ENCODE measurements at regions not wholly inside any gene's neighbourhood (a gene's known extent, or its start where the extent isn't known, plus 50 kb on each side); places are given as distances from the start of the nearest gene placed in this dataset.

GRCh38 chr10:90665905-90666662 lies 191.8 kb downstream of the HTR7 start:
- Histone ChIP-seq H3K9ac (ENCODE audit: low read length) (no peak overlapping the region), H2AFZ (ENCODE audit: insufficient read depth, low read depth, low read length, poor library complexity, severe bottlenecking) (no peak overlapping the region), H3K36me3 (replicated peaks in 1 of 2; ENCODE audit: control extremely low read depth in 1 of 2, control insufficient read depth in 1 of 2, extremely low read depth in 1 of 2, insufficient read depth in 2 of 2, low read length in 1 of 2) (no peaks in the 10 kb centered on the region), H3K27me3 (replicated peaks in 1 of 4; ENCODE audit: control extremely low read depth in 1 of 4, control insufficient read depth in 3 of 4, insufficient read depth in 4 of 4, low read length in 3 of 4) (no peaks in the 10 kb centered on the region), H3K27ac (ENCODE audit: low read length in 2 of 2) (no peak overlapping the region), H3K4me2 (replicated peaks; ENCODE audit: low read depth, low read length, poor library complexity, severe bottlenecking) (no peak overlapping the region), H4K20me1 (ENCODE audit: control insufficient read depth, insufficient read depth, low read length, poor library complexity, severe bottlenecking) (no peaks in the 10 kb centered on the region), H3K4me1 (ENCODE audit: control insufficient read depth in 2 of 2, insufficient read depth in 2 of 2, low read length in 2 of 2) (no peaks in the 10 kb centered on the region), H3K4me3 (ENCODE audit: control extremely low read depth in 1 of 5, extremely low read depth in 1 of 5, insufficient read depth in 1 of 5, low read depth in 2 of 5, low read length in 4 of 5) (no peak overlapping the region), H3K79me2 (ENCODE audit: control insufficient read depth, insufficient read depth, low read length) (no peaks in the 10 kb centered on the region), H3K9me3 (ENCODE audit: control extremely low read depth in 1 of 3, control insufficient read depth in 2 of 3, insufficient read depth in 1 of 3, low read length in 2 of 3) (no peaks in the 10 kb centered on the region)
- no peak for ATAC-seq (ENCODE audit: low read depth)
- ChIA-PET CTCF (no interaction called here), POLR2A (no interaction called here)
- DNase-seq = no peak
- Mint-ChIP-seq H3K9me3 (ENCODE audit: insufficient read depth) (no peaks in the 10 kb centered on the region), H3K4me1 (no peaks in the 10 kb centered on the region), H3K27me3 (peaks cover 30% of the 10 kb centered on the region), H3K27ac (no peak overlapping the region), H3K4me3 (no peak overlapping the region)
- WGBS (ENCODE audit: insufficient coverage) = 89% methylated on average over 1 of the region's 8 CpGs
- TF ChIP-seq EZH2 (IDR thresholded peaks at IDR 0.05; ENCODE audit: borderline replicate concordance, insufficient read depth, low read depth, low read length, poor library complexity, severe bottlenecking) = no peak
- intact Hi-C loops (cut with micrococcal nuclease) = no loop called here

GRCh38 chr10:90674461-90674860 lies 183.4 kb downstream of the HTR7 start:
- Histone ChIP-seq H3K4me3 (ENCODE audit: control extremely low read depth in 1 of 5, extremely low read depth in 1 of 5, insufficient read depth in 1 of 5, low read depth in 2 of 5, low read length in 4 of 5) (no peak overlapping the region), H3K27me3 (replicated peaks in 1 of 4; ENCODE audit: control extremely low read depth in 1 of 4, control insufficient read depth in 3 of 4, insufficient read depth in 4 of 4, low read length in 3 of 4) (no peaks in the 10 kb centered on the region), H3K79me2 (ENCODE audit: control insufficient read depth, insufficient read depth, low read length) (no peaks in the 10 kb centered on the region), H4K20me1 (ENCODE audit: control insufficient read depth, insufficient read depth, low read length, poor library complexity, severe bottlenecking) (no peaks in the 10 kb centered on the region), H3K9ac (ENCODE audit: low read length) (no peak overlapping the region), H2AFZ (ENCODE audit: insufficient read depth, low read depth, low read length, poor library complexity, severe bottlenecking) (no peak overlapping the region), H3K9me3 (ENCODE audit: control extremely low read depth in 1 of 3, control insufficient read depth in 2 of 3, insufficient read depth in 1 of 3, low read length in 2 of 3) (peaks cover 0 to 1% (median 0%) of the 10 kb centered on the region in 3 donors), H3K4me1 (ENCODE audit: control insufficient read depth in 2 of 2, insufficient read depth in 2 of 2, low read length in 2 of 2) (no peaks in the 10 kb centered on the region), H3K36me3 (replicated peaks in 1 of 2; ENCODE audit: control extremely low read depth in 1 of 2, control insufficient read depth in 1 of 2, extremely low read depth in 1 of 2, insufficient read depth in 2 of 2, low read length in 1 of 2) (no peaks in the 10 kb centered on the region), H3K27ac (ENCODE audit: low read length in 2 of 2) (no peak overlapping the region), H3K4me2 (replicated peaks; ENCODE audit: low read depth, low read length, poor library complexity, severe bottlenecking) (no peak overlapping the region)
- ATAC-seq (ENCODE audit: low read depth) (no peak), DNase-seq (no peak)
- Mint-ChIP-seq H3K4me3 (no peak overlapping the region), H3K27ac (no peak overlapping the region), H3K4me1 (no peaks in the 10 kb centered on the region), H3K27me3 (peaks cover 21% of the 10 kb centered on the region), H3K9me3 (ENCODE audit: insufficient read depth) (no peaks in the 10 kb centered on the region)
- CTCF ChIA-PET = no interaction called here
- TF ChIP-seq CTCF (IDR thresholded peaks at IDR 0.05) = no peak
- no peak for TF ChIP-seq EZH2 (IDR thresholded peaks at IDR 0.05; ENCODE audit: borderline replicate concordance, insufficient read depth, low read depth, low read length, poor library complexity, severe bottlenecking)
- WGBS (ENCODE audit: insufficient coverage) = no CpG with 5 or more reads among the region's 1 CpG
- intact Hi-C loops (cut with micrococcal nuclease) = no loop called here
- POLR2A ChIA-PET = no interaction called here

All from B cell (primary cell).